ENCODE measurements at regions not wholly inside any gene's neighbourhood (a gene's known extent, or its start where the extent isn't known, plus 50 kb on each side); places are given as distances from the start of the nearest gene placed in this dataset.
"Not testable (repeated sequence)": the region's sequence is repeated elsewhere in the genome, so short reads cannot be mapped to it uniquely, and the experiment has no call there.

DNA sequence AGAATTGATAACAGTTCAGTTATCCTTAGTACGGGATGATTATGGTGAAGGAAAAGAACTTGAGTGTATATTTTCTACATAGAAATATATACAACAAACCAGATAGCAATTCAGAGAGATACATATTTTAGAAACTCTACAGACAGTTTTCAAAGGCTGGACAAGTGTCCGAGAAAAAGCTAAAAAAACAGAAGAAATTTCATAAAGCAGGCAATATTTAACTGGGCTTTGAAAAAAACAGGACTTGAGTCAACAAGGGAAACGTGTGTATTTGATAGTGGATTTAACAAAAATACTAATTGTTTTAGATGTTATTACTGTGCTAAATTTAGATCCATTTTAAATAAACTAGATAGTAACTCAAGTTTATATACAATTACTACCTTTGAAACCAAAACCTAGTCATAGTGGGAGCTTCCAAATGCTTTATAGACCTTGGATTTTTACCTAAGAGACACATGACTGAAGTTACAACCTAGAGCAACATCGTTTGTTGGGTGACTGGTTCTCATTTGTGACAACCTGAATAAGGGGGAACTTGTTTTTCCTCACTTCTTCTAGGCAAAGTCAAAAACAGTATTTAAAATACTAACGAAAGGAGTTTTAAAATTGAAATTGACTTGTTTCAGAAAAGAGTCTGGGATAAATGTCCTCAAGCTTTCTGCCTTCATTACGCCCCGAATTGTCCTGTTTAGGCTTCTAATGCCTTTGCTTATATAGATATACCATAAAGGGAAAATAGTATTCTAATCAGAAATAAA lies 116.7 kb upstream of the PRSS16 start:
- no peaks in the 10 kb centered on the region for H3K36me3 ChIP-seq (ENCODE audit: low read length)
- H3K9me2 ChIP-seq (replicated peaks; ENCODE audit: insufficient read depth, low read length), result no peaks in the 10 kb centered on the region
- peak overlapping the region; percentile 50 for H3K4me3 ChIP-seq (ENCODE audit: insufficient read depth, low read length, poor library complexity, severe bottlenecking)
- no peaks in the 10 kb centered on the region for H3K27me3 ChIP-seq (ENCODE audit: low read length)
- no peak overlapping the region for H2AFZ ChIP-seq (ENCODE audit: low read depth, low read length, severe bottlenecking)
- H4K20me1 ChIP-seq (ENCODE audit: low read depth, low read length), result no peaks in the 10 kb centered on the region
- H3K9ac ChIP-seq (ENCODE audit: low read length), result peak overlapping the region; percentile 62
- H3K79me2 ChIP-seq (ENCODE audit: insufficient read depth, low read length), result no peaks in the 10 kb centered on the region
- peak overlapping the region; percentile 96 for H3K27ac ChIP-seq (ENCODE audit: low read depth, low read length)
- TF ChIP-seq EZH2phosphoT487 (conservative IDR thresholded peaks at IDR 0.05; ENCODE audit: low read length), result no peak
- TF ChIP-seq, protein P1, sequence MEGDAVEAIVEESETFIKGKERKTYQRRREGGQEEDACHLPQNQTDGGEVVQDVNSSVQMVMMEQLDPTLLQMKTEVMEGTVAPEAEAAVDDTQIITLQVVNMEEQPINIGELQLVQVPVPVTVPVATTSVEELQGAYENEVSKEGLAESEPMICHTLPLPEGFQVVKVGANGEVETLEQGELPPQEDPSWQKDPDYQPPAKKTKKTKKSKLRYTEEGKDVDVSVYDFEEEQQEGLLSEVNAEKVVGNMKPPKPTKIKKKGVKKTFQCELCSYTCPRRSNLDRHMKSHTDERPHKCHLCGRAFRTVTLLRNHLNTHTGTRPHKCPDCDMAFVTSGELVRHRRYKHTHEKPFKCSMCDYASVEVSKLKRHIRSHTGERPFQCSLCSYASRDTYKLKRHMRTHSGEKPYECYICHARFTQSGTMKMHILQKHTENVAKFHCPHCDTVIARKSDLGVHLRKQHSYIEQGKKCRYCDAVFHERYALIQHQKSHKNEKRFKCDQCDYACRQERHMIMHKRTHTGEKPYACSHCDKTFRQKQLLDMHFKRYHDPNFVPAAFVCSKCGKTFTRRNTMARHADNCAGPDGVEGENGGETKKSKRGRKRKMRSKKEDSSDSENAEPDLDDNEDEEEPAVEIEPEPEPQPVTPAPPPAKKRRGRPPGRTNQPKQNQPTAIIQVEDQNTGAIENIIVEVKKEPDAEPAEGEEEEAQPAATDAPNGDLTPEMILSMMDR (IDR thresholded peaks at IDR 0.05; ENCODE audit: insufficient read depth, low read length, poor library complexity, severe bottlenecking), result no peak
- no peaks in the 10 kb centered on the region for H3K9me3 ChIP-seq (ENCODE audit: insufficient read depth, low read length)
- peak overlapping the region; percentile 75 for H3K4me2 ChIP-seq (ENCODE audit: low read depth, low read length, poor library complexity, severe bottlenecking)
- H3F3A ChIP-seq (ENCODE audit: insufficient read depth), result peaks cover 72% of the 10 kb centered on the region

DNA sequence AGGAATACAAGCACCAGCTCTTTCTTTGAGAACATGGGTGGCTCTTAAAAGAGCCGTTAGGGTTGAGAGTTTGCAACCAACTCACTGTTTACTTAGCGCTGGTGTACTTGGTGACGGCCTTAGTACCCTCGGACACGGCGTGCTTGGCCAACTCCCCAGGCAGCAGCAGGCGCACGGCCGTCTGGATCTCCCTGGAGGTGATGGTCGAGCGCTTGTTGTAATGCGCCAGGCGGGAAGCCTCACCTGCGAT lies 115.3 kb upstream of the PRSS16 start:
- H3F3A ChIP-seq (ENCODE audit: insufficient read depth), result peaks cover 78% of the 10 kb centered on the region
- not testable (repeated sequence) for H2AFZ ChIP-seq (ENCODE audit: low read depth, low read length, severe bottlenecking)

DNA sequence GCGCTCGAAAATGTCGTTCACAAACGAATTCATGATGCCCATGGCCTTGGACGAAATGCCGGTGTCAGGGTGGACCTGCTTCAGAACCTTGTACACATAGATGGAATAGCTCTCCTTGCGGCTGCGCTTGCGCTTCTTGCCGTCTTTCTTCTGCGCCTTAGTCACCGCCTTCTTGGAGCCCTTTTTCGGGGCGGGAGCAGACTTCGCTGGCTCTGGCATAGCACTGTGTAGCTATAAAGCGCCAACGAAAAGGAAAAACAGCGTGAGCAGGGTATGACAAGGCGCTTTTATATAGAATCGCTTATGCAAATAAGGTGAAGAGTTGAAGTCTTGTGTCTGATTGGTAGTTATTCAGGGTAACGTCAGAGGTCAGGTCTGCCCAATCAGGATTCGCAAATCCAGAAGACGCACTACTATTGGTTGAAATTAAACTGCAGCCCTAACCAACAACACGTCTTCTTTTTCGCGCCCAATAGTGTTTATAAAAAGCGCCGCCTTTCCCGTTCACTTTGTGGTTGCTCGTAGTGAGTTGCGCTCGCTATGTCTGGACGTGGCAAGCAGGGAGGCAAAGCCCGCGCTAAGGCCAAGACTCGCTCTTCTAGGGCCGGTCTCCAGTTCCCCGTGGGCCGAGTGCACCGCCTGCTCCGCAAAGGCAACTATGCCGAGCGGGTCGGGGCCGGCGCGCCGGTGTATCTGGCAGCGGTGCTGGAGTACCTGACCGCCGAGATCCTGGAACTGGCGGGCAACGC lies 114.8 kb upstream of the PRSS16 start:
- H3K79me2 ChIP-seq (ENCODE audit: insufficient read depth, low read length), result no peaks in the 10 kb centered on the region
- H3K4me3 ChIP-seq (ENCODE audit: insufficient read depth, low read length, poor library complexity, severe bottlenecking), result peak overlapping the region; percentile 52
- no peaks in the 10 kb centered on the region for H3K27me3 ChIP-seq (ENCODE audit: low read length)
- H3K9me3 ChIP-seq (ENCODE audit: insufficient read depth, low read length), result no peaks in the 10 kb centered on the region
- H2AFZ ChIP-seq (ENCODE audit: low read depth, low read length, severe bottlenecking), result no peak overlapping the region
- H3F3A ChIP-seq (ENCODE audit: insufficient read depth), result peaks cover 82% of the 10 kb centered on the region
- H4K20me1 ChIP-seq (ENCODE audit: low read depth, low read length), result no peaks in the 10 kb centered on the region
- peak overlapping the region; percentile 96 for H3K27ac ChIP-seq (ENCODE audit: low read depth, low read length)
- peak overlapping the region; percentile 75 for H3K4me2 ChIP-seq (ENCODE audit: low read depth, low read length, poor library complexity, severe bottlenecking)
- H3K36me3 ChIP-seq (ENCODE audit: low read length), result no peaks in the 10 kb centered on the region
- no peaks in the 10 kb centered on the region for H3K9me2 ChIP-seq (replicated peaks; ENCODE audit: insufficient read depth, low read length)
- H3K9ac ChIP-seq (ENCODE audit: low read length), result peak overlapping the region; percentile 66
- no peak for TF ChIP-seq EZH2phosphoT487 (conservative IDR thresholded peaks at IDR 0.05; ENCODE audit: low read length)
- TF ChIP-seq, protein P1 (IDR thresholded peaks at IDR 0.05; ENCODE audit: insufficient read depth, low read length, poor library complexity, severe bottlenecking), result no peak

More for the DNA sequence above, 115.3 kb upstream of the PRSS16 start:
- H3K9me2 ChIP-seq (replicated peaks; ENCODE audit: insufficient read depth, low read length); H3K36me3 ChIP-seq (ENCODE audit: low read length); H3K27me3 ChIP-seq (ENCODE audit: low read length); H3K9me3 ChIP-seq (ENCODE audit: insufficient read depth, low read length); H3K79me2 ChIP-seq (ENCODE audit: insufficient read depth, low read length); H4K20me1 ChIP-seq (ENCODE audit: low read depth, low read length): not testable (repeated sequence)
- peak overlapping the region; percentile 75 for H3K4me2 ChIP-seq (ENCODE audit: low read depth, low read length, poor library complexity, severe bottlenecking)
- H3K9ac ChIP-seq (ENCODE audit: low read length), result peak overlapping the region; percentile 62
- peak overlapping the region; percentile 50 for H3K4me3 ChIP-seq (ENCODE audit: insufficient read depth, low read length, poor library complexity, severe bottlenecking)
- H3K27ac ChIP-seq (ENCODE audit: low read depth, low read length), result peak overlapping the region; percentile 96
